Right kidney (tissue), 1 donor: ENCODE measurements at regions not wholly inside any gene's neighbourhood (a gene's known extent, or its start where the extent isn't known, plus 50 kb on each side); places are given as distances from the start of the nearest gene placed in this dataset.

Experiments used
- DNase-seq: peaks from one replicate; pipeline ENCODE4 v3.0.0-alpha.2; 2016

DNA sequence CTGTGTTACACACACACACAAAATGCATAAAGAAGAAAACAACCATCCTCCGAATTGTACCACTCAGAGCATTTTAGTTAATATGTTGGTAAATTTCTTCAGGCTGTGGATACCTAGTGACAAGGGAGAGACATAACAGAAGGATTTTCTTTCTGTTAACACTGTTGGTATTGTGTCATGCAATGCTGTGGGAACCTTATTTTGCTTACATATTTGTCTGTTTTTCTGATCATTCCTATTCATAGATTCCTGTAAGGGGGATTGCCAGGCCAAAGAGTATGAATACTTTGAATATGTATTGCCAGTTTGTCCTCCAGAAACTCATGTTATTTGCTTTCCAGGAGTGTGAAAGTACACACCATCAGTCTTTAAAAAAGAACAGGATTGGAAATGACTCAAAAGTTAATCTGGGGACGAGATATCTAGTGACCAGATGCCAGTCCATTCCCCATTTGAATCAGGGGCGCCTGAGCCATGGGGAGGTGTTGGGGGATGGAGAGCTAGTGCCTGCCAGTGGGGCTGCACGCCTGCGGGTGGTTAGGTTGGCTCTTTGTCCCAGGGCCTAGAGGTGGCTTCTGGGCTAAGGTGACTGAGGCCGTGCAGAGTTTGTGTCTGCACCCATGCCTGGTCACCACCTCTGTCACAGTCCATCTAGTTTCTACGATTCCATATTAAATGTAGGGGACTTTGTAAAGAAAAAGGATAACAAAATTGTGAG, 142.0 kb downstream of the PTPN20 start:
- no peak for DNase-seq

DNA sequence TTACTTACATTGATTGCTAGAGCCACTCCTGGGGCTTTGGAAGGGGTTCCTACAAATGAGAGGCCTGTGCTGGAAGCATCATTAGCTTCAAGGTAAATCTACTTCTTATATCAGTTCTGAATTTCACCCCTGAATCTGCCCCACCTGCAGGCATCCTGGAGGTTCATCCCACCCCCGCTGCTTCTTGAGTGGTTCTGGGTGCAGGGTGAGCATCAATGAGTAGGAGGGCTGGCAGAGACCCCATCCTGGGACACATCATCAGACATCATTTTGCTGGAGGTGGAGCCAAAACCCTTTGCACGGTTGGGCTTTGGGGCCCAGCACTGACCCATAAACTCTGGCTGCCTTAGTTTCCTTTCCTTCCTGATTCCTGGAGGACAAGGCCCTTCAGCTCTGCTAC, 143.7 kb downstream of the PTPN20 start:
- no peak for DNase-seq

GRCh38 chr10:47055386-47056246, 144.4 kb downstream of the PTPN20 start:
- DNase-seq: no peak

- DNase-seq: no peak
Observed at GRCh38 chr10:47056247-47056510, 145.0 kb downstream of the PTPN20 start.

GRCh38 chr10:47057471-47057870, 146.2 kb downstream of the PTPN20 start:
- no peak for DNase-seq

GRCh38 chr10:47058032-47058702, 146.9 kb downstream of the PTPN20 start:
- no peak for DNase-seq

- DNase-seq: peak; percentile 37
Observed at GRCh38 chr10:47058961-47059391, 147.7 kb downstream of the PTPN20 start.

DNA sequence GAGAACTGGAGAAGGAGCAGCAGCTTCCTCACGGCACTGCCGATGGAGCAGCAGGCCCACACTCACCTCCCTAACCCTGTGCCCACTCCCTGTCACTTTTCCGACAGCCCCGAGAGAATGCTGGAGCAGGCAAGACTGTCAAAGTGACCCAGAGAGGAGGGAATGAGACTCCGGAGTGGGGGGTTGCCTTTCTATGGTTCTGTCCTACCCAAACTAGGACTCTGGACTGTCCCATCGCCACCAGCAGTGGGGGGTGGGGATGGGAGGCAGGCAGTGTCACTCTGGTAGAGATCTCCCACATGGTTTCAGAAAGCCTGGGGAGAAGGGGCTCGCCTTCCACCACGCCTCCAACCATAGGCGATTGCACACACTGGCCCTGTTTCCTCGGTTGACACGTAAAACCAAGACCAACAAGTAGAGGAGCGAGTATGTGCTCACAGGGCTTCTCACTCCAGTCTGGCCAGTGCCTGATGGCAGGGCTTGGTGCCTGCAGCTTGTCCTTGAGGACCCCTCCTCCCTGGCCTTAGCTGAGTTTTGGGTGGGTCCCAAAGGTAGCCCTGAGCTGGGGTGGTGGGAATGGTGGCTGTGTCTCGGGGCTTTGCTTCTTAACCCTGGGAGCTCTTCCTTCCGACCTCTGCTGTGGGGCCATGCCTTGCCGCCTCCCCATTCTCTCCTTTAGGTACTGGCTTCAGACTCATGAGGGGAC, 148.5 kb downstream of the PTPN20 start:
- no peak for DNase-seq

DNA sequence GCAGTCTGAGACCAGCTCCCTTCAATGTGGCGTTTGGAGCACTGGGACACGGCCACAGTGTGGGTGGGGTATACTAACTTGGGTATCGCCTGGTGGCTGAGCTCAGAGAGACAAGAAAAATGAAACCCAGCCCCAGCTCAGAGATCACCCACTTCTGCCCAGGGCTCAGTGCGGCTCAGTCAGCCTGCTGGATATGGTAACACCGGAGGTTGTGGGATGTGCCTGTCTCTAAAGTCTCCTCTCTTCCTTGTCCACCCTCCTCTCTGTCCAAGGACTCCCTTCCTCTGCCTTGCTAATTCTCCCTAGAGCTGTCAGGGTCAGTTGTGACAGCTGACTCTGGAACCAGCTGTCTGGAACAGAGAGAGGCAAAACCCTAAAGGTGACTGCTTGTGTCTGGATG, 149.1 kb downstream of the PTPN20 start:
- DNase-seq: no peak

DNA sequence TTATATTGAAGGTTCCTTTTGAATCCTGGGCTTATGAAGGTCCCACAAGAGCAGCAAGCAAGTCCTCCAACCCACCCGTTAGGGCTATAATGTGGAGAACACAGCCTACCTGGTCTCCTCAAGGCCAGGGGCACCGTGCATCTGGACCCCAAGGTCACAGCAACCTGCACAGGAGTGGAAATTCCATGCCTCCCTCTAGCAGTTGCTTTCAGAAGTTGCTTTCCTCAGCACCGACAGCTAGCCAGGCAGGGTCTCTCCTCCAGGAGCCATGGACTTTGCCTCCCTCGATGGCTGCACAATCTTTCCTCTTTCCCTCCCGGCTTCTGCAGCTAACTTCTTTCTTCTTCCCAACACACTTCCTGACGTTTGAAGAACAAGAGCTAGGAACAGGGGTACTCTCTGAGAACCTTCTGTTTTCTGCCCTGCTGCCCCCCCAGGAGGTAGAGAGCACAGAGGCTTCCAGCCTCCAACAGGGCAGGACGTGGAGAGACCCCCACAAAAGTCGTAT, 149.8 kb downstream of the PTPN20 start:
- DNase-seq: no peak

DNA sequence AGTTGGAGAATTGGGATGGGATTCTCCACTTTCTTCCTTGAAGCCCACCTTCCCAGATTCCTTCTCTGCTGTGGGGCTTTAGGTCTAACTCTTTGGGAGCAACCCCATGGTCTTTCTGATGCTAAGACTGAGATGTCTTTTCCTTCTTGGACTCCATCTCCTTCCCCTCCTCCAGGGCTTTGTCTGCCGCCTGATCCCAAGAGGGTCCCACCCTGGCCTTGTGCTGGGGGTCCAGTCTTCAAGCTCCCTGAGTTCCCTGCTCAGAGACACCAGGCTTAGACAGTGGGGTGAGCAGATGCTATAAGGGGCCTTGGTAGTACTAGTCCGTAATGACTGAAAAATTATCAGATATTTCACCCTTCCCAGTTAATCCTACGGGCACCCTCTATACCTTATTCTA, 150.5 kb downstream of the PTPN20 start:
- DNase-seq: no peak

DNA sequence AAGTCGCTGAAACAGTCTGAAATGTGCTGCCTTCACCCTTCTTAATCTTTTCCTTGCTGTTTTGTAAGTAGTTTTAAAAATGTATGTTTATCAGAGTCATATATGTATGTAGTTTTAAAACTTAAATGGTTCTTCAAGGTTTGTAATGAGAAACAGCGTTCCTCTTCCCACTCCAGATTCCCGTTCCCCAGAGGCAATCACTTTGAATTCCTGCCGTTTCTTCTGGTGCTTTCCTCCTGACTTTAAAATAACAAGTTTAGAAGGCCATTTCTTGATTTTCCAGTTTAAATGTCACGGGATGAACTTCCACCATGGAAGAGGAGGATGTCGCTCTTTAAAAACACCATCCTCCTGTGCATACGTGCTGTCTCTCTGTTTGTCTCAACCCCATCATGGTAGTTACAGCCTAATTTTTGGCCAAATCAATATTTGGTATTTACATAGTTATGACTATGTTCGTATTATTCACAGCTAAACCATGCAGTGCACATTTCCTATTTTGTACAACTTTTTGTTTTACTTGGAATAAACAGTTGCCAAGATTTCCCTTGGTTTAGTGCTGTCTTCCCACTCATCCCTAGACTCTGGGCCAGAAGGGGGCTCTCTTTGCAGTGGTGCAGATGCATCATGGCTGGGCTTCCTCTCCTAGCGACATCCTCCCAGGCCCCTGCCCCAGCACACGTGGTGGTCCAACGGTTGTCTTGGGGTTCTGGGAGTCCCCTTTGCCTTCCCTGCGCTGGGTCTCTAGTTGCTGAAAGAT, 151.4 kb downstream of the PTPN20 start:
- DNase-seq: no peak

- DNase-seq: no peak
Observed at GRCh38 chr10:47063858-47064257, 152.6 kb downstream of the PTPN20 start.

DNA sequence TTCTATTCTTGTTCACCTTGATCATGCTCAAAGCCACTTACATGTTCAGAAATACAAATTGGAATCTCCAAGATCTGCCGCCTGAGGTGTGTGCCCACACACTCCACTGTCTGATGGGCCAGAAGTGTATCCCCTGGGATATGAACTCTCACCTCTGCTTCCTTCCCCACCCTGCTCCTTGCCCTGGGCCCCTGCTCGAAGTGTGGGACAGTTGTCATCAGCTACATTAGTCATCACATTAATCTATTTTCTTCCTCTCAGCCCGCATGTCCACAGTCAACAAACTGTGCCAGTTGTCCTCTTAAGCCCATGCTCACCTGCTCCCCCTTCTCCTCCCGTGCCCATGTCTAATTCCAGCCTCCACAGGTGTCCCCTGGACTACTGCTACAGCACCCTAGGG, 154.7 kb downstream of the PTPN20 start:
- DNase-seq: no peak

GRCh38 chr10:47067949-47068940, 157.0 kb downstream of the PTPN20 start:
- no peak for DNase-seq

DNA sequence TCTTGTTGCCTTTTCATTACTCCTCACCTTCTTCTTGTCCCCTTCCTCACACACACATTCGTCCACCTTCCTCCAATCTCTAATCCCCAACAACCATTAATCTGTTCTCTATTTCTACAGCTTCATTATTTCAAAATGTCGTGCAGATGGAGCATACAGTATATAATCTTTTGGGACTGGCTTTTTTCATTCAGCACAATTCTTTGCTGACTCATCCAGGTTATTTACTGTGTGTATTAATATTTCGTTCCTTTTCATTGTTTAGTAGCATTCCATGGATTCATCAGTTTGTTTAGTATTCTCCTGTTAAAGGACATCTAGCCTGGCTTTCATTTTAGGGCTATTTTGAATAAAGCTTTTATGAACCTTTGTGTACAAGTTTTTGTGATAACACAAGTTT, 159.3 kb downstream of the PTPN20 start:
- DNase-seq: no peak

DNA sequence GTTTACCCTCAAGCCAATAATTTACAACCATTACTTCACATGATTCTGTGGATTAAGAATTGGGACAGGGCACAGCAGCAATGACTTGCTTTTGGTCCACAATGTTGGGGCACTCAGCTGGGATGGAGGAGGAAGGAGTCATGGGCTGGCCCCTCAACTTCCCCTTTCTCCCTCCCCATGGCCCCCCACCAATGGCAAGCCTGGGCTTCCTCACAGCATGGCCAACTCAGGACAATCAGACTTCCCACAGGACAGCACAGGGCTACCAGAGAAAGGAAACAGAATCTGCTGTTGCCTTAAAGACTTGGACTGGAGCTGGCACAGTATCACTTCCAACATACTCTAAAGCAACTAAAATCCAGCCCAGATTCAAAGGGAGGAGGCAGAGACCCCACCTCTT, 160.7 kb downstream of the PTPN20 start:
- no peak for DNase-seq

DNA sequence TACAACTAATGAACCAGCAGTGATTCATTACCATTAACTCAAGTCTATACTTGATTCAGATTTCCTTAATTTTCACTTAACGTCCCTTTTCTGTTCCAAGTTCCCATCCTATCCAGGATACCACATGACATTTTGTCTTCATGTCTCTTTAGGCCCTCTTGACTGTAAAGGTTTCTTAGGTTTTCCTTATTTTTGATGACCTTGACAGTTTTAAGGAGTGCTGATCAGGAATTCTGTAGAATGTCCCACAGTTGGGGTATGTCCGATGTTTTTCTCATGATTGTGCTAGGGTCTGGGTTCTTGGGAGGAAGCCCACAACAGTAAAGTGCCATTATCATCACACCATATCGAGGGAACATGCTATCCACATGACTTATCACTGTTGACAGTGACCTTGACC, 162.7 kb downstream of the PTPN20 start:
- no peak for DNase-seq

- DNase-seq: no peak
Observed at GRCh38 chr10:47076949-47077361, 165.7 kb downstream of the PTPN20 start.

GRCh38 chr10:47077386-47077785, 166.2 kb downstream of the PTPN20 start:
- DNase-seq: no peak

DNA sequence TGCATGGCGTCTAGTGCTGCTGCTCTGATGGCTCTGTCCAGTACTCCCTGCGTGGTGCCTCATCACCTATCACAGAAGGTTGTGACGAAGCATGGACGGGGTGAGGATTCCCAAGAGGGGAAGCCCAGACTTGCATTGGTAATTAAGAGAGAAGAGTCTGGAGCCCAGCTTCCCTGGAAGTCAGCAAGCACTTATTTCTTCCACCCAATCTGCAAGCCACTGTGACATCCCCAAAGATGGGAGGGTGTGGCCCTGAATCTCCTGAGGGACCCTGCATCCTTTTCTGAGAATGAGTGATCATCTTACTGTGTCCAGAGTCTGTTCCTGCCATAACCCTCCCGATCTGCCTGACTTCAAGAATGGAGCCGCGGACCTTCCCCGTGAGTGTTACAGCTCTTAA, 166.7 kb downstream of the PTPN20 start:
- DNase-seq: no peak
